Body of pancreas (tissue), 4 donors: ENCODE measurements at regions not wholly inside any gene's neighbourhood (a gene's known extent, or its start where the extent isn't known, plus 50 kb on each side); places are given as distances from the start of the nearest gene placed in this dataset.

ENCODE experiments used
- ATAC-seq: fragments of 150-250 bp; one replicate; pipeline ENCODE4 v1.9.1; 2016
- DNase-seq, 4 donors: peaks; one replicate each; pipeline ENCODE4 v3.0.0-alpha.2; 2019
- H3K27ac ChIP-seq, 4 donors: fragments of 200-600 bp; sonication (generic); 1 replicate in 3 of 4; 2 replicates in 1 of 4; pipeline versions ENCODE4 v1.5.1 to v1.6.1; 2016 to 2019; ENCODE audit warnings: mild to moderate bottlenecking in 1 of 4, mixed read lengths in 1 of 4, moderate library complexity in 1 of 4
- H3K27me3 ChIP-seq, 2 donors: fragments of 200-600 bp; sonication (generic); one replicate each; pipeline ENCODE4 v1.6.0; 2016; ENCODE audit warnings: mild to moderate bottlenecking in 1 of 2
- H3K36me3 ChIP-seq, 2 donors: fragments of 200-600 bp; sonication (generic); replicated peaks in 1 of 2; 2 replicates each; pipeline ENCODE4 v1.5.1; 2016; ENCODE audit warnings: low read depth in 2 of 2; ENCODE audit not compliant: insufficient read depth in 1 of 2
- H3K4me1 ChIP-seq: fragments of 200-600 bp; sonication (generic); one replicate; pipeline ENCODE4 v1.6.0; 2016
- H3K4me3 ChIP-seq, 2 donors: fragments of 200-600 bp; sonication (generic); 1 replicate in 1 of 2; 2 replicates in 1 of 2; pipeline ENCODE4 v1.5.1; 2016 to 2019
- H3K9me3 ChIP-seq, 3 donors: fragments of 200-600 bp; sonication (generic); 1 replicate in 2 of 3; 2 replicates in 1 of 3; pipeline ENCODE4 v1.5.1; 2016
- CTCF ChIP-seq, 7 experiments: fragments of 450-650 bp in 4 of 7; fragments of 200-600 bp in 3 of 7; sonication (generic) in 3 of 7; IDR thresholded peaks; one replicate each; pipeline ENCODE4 v1.5.1; 2016 to 2019; ENCODE audit warnings: antibody characterized with exemption in 7 of 7
- POLR2A ChIP-seq, 3 donors: fragments of 450-650 bp; IDR thresholded peaks; one replicate each; pipeline ENCODE4 v1.6.1; 2016; ENCODE audit warnings: antibody characterized with exemption in 3 of 3, mild to moderate bottlenecking in 2 of 3
- WGBS, 2 donors: methylation state at CpG; one replicate each; pipeline ENCODE4 v1.1.5; 2017; 5-methylcytosine and 5-hydroxymethylcytosine counted together
- intact Hi-C: fragments of 100-400 bp; cut with DNase I; formaldehyde crosslinking; loops from one replicate; pipeline ENCODE4 v1.15.1; 2023

GRCh38 chr4:41851621-41852020, 83.6 kb upstream of the TMEM33 start:
- Histone ChIP-seq H3K4me1 (no peaks in the 10 kb centered on the region), H3K27me3 (no peaks in the 10 kb centered on the region), H3K27ac (no peak overlapping the region), H3K4me3 (no peak overlapping the region), H3K9me3 (no peaks in the 10 kb centered on the region), H3K36me3 (no peaks in the 10 kb centered on the region)
- 58 to 59% methylated on average over 2 of the region's 2 CpGs for WGBS, 2 donors
- TF ChIP-seq POLR2A (IDR thresholded peaks at IDR 0.05) (no peak), CTCF (IDR thresholded peaks at IDR 0.05) (no peak)
- ATAC-seq (no peak), DNase-seq (no peak)
- intact Hi-C loops = no loop called here

GRCh38 chr4:41844327-41844726, 90.9 kb upstream of the TMEM33 start:
- TF ChIP-seq POLR2A (IDR thresholded peaks at IDR 0.05) (no peak), CTCF (IDR thresholded peaks at IDR 0.05) (no peak)
- DNase-seq (no peak), ATAC-seq (no peak)
- H3K4me1 ChIP-seq = no peaks in the 10 kb centered on the region
- intact Hi-C loops = no loop called here
- no peaks in the 10 kb centered on the region for H3K9me3 ChIP-seq
- H3K27me3 ChIP-seq = no peaks in the 10 kb centered on the region
- no peak overlapping the region for H3K4me3 ChIP-seq
- no peak overlapping the region for H3K27ac ChIP-seq
- H3K36me3 ChIP-seq = no peaks in the 10 kb centered on the region

GRCh38 chr4:41839916-41840854, 91.7 kb upstream of the PHOX2B start:
- no peaks in the 10 kb centered on the region for H3K36me3 ChIP-seq
- no peak for TF ChIP-seq CTCF (IDR thresholded peaks at IDR 0.05)
- no peak for TF ChIP-seq POLR2A (IDR thresholded peaks at IDR 0.05)
- H3K27ac ChIP-seq = no peak overlapping the region
- intact Hi-C loops = no loop called here
- no peaks in the 10 kb centered on the region for H3K9me3 ChIP-seq
- no peaks in the 10 kb centered on the region for H3K27me3 ChIP-seq
- ATAC-seq (no peak), DNase-seq (no peak)
- H3K4me3 ChIP-seq = no peak overlapping the region
- WGBS, 2 donors = 30 to 42% methylated on average over 8 of the region's 8 CpGs
- no peaks in the 10 kb centered on the region for H3K4me1 ChIP-seq

GRCh38 chr4:41838590-41838989, 90.1 kb upstream of the PHOX2B start:
- Histone ChIP-seq H3K4me1 (no peaks in the 10 kb centered on the region), H3K27me3 (no peaks in the 10 kb centered on the region), H3K4me3 (no peak overlapping the region), H3K36me3 (no peaks in the 10 kb centered on the region), H3K27ac (no peak overlapping the region), H3K9me3 (no peaks in the 10 kb centered on the region)
- no peak for DNase-seq
- no peak for ATAC-seq
- TF ChIP-seq CTCF (IDR thresholded peaks at IDR 0.05) (no peak), POLR2A (IDR thresholded peaks at IDR 0.05) (no peak)
- intact Hi-C loops = no loop called here
